PC-9 (cell line): ENCODE measurements at regions not wholly inside any gene's neighbourhood (a gene's known extent, or its start where the extent isn't known, plus 50 kb on each side); places are given as distances from the start of the nearest gene placed in this dataset.

Experiments
- CTCF ChIP-seq: fragments of 200-600 bp; sonication (generic); conservative IDR thresholded peaks from 2 replicates; pipeline ENCODE4 v1.6.1; 2017; ENCODE audit warnings: mixed run types, antibody characterized with exemption, mild to moderate bottlenecking, moderate library complexity
- EZH2 ChIP-seq: fragments of 200-600 bp; sonication (generic); IDR thresholded peaks from 2 replicates; pipeline ENCODE4 v1.8.0; 2017; ENCODE audit warnings: antibody characterized with exemption, low read depth

- no peak for TF ChIP-seq CTCF
- TF ChIP-seq EZH2: no peak
Measured at GRCh38 chr22:49208768-49209252, 618.9 kb downstream of the BRD1 start.
